DMS53 (cell line): ENCODE measurements at regions not wholly inside any gene's neighbourhood (a gene's known extent, or its start where the extent isn't known, plus 50 kb on each side); places are given as distances from the start of the nearest gene placed in this dataset.

Experiments
- DNase-seq: peaks from one replicate; lab custom pipeline; 2025; lab: John Stamatoyannopoulos, UW

- DNase-seq: no peak
Measured at GRCh38 chr2:222797871-222798270, 63.0 kb upstream of the ACSL3 start.

- DNase-seq: no peak
Measured at GRCh38 chr2:222798528-222798927, 62.3 kb upstream of the ACSL3 start.

- peak; percentile 3 for DNase-seq
Measured at GRCh38 chr2:222799262-222799918, 61.4 kb upstream of the ACSL3 start.

- no peak for DNase-seq
Measured at GRCh38 chr2:222802514-222803196, 58.2 kb upstream of the ACSL3 start.

- DNase-seq: no peak
Measured at GRCh38 chr2:222804351-222804750, 56.5 kb upstream of the ACSL3 start.

- no peak for DNase-seq
Measured at GRCh38 chr2:222805591-222806304, 55.1 kb upstream of the ACSL3 start.

- DNase-seq: no peak
Measured at GRCh38 chr2:222806526-222807137, 54.2 kb upstream of the ACSL3 start.

- no peak for DNase-seq
Measured at GRCh38 chr2:222807431-222807830, 53.4 kb upstream of the ACSL3 start.

- DNase-seq: no peak
Measured at GRCh38 chr2:222809582-222809981, 51.3 kb upstream of the ACSL3 start.

- no peak for DNase-seq
Measured at GRCh38 chr2:222810044-222810443, 50.8 kb upstream of the ACSL3 start.
